ENCODE measurements at regions not wholly inside any gene's neighbourhood (a gene's known extent, or its start where the extent isn't known, plus 50 kb on each side); places are given as distances from the start of the nearest gene placed in this dataset.
"Not testable (repeated sequence)": the region's sequence is repeated elsewhere in the genome, so short reads cannot be mapped to it uniquely, and the experiment has no call there.

DNA sequence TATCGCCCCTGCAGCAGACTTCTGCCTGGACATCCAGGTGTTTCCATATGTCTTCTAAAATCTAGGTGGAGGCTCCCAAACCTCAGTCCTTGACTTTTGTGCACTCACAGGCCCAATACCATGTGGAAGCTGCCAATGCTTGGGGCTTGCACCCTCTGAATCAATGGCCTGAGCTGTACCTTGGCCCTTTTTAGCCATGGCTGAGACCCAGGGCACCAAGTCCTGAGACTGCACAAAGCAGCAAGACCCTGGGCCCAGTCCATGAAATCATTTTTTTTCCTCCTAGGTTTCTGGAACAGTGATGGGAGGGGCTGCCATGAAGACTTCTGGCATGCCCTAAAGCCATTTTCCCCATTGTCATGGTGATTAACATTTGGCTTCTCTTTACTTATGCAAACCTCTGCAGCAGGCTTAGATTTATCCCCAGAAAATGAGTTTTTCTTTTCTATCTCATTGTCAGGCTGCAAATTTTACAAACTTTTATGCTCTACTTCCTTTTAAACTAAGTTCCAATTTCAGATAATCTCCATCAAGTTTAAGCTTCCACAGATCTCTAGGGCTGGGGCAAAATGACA, 1445.8 kb upstream of the FLRT2 start:
- DNase-seq (ENCODE audit: low read depth): no peak

DNA sequence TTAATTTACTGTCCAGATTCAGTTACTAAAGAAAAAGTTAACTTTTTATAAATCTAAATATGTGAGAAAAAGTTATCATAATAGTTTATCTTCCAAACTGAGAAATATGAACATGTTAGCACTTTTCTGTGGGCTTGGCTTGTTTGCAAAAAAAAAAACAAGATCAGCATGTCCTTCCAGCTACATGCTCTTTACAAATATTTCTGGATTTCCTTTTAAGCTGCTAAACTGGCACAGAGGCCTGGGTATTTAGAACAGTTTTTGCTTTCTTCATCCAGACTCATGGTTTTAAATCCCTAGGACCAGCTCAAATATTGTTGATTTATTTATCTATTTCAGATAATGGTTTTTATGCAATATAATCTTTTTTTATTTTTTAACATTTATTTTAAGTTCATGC, 1444.5 kb upstream of the FLRT2 start:
- no peak for DNase-seq (ENCODE audit: low read depth)

DNA sequence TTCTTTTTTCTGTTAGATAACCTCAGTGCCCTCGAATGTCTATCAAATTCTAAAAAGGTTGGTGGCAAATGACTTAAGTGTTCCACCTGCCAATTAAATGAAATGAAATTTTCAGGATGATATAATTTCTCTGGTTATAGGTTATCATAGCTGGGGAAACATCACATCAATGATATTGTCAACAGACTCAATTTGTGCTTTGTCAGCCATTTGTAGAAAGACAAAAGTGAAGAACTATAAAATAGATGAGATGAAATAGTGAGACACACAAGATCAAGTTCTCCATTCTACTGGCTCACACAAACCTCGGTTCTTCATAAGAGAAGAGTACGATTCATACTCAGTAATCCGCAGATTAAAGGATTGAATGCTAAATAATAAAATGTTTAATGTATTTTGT, 1443.2 kb upstream of the FLRT2 start:
- no peak for DNase-seq (ENCODE audit: low read depth)

DNA sequence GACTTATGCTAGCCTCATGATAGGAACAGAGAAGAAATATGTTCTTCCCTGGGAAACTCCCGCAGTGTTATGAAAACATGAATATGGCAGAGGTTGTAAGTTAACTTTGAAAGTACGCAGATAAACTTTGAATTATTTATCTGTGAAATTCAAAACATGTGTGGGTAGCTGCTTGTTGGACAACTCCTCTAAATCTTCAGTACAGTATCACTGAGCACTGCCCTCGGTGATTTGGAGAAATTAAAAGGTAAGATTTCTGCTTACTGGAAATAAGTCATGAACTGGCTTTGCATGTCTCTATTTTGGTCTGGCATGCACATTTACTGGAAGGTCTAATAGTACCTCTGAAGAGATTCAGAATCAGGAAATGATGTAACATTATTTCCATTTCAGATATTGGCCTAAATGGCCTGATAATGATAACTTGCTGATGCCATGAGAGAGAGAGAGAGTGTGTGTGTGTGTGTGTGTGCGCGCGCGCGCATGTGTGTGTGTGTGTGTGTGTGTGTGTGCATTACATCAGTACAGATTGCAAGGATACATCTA, 1441.9 kb upstream of the FLRT2 start:
- no peak for DNase-seq (ENCODE audit: low read depth)

- DNase-seq (ENCODE audit: low read depth): no peak
These were observed 1439.1 kb upstream of the FLRT2 start for GRCh38 chr14:84090837-84091236.

- no peak for DNase-seq (ENCODE audit: low read depth)
These were observed 1434.3 kb upstream of the FLRT2 start for GRCh38 chr14:84095681-84096080.

GRCh38 chr14:84098261-84098660, 1431.7 kb upstream of the FLRT2 start:
- no peak for DNase-seq (ENCODE audit: low read depth)

- DNase-seq (ENCODE audit: low read depth): not testable (repeated sequence)
These were observed 1430.4 kb upstream of the FLRT2 start for GRCh38 chr14:84099560-84099959.

- DNase-seq (ENCODE audit: low read depth): no peak
These were observed 1422.1 kb upstream of the FLRT2 start for GRCh38 chr14:84107835-84108343.

DNA sequence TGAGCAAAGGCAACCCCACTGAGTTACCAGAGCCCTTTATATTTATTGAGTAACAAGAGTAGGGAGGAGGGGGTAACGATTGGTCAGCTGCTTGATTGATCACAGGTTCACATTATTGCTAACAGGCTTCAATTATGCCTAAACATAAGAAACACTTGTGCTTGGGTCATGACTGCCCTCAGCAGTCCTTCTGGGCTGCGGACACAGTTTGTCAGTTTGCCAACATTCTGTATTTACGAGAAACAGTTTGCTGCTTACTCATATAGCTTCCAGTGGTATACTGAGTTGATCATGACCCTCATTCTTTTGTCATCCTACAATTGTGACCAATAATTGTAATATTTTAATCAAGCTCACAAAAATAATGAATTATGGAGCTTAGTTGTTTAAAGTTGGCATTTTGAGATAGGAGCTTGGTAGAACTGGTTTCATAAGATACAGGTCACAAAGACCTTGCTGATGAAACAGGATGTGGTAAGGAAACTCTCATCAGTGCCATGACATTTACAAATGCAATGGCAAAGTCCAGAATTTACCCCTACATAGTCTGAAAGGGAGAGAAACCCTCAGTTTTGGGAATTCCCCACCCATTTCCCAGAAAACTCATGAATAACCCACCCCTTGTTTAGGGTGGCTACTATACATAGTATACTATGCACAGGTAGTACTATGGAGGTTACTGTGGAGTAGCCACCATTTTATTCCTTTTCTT, 1421.0 kb upstream of the FLRT2 start:
- DNase-seq (ENCODE audit: low read depth): no peak

DNA sequence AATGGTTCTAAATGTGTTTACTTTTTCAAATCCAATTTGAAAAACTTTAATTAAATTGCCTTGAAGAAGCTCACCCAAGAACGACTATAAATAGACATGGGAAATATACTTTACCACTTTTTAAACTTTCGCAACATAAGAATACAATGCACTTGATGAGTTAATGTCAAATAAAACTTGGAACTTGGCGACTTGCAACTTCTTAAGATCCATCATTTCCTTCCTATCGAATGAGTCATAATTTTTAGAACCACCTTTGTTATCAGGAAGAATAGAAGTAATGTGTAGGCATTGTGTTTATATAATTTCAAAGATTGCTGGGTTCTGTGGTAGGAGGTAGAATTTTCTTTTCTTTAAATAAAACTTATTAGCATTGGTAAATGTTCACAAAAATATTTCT, 1417.4 kb upstream of the FLRT2 start:
- no peak for DNase-seq (ENCODE audit: low read depth)

- DNase-seq (ENCODE audit: low read depth): no peak
These were observed 1404.3 kb upstream of the FLRT2 start for GRCh38 chr14:84125676-84126075.

GRCh38 chr14:84127495-84127894, 1402.4 kb upstream of the FLRT2 start:
- no peak for DNase-seq (ENCODE audit: low read depth)

- no peak for DNase-seq (ENCODE audit: low read depth)
These were observed 1401.9 kb upstream of the FLRT2 start for GRCh38 chr14:84128050-84128449.

DNA sequence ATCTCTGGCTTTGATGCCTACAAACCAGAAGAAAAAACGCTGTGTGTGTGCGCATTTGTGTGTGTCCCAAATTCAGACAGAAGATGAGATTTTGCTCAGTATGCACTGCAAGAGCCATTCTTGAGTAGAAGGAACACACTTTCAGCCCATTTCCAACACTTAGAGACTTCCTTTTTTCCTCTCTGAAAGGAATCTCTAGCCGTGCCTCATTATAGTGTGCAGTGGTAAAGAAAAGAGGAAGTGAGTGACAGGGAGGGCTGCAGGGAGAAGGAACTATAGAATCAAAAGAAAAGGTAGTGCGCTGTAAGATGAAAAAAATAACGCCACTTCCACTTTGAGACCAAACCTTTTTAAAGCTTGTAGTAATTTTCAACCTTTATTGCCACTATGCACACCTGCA, 1400.9 kb upstream of the FLRT2 start:
- no peak for DNase-seq (ENCODE audit: low read depth)

DNA sequence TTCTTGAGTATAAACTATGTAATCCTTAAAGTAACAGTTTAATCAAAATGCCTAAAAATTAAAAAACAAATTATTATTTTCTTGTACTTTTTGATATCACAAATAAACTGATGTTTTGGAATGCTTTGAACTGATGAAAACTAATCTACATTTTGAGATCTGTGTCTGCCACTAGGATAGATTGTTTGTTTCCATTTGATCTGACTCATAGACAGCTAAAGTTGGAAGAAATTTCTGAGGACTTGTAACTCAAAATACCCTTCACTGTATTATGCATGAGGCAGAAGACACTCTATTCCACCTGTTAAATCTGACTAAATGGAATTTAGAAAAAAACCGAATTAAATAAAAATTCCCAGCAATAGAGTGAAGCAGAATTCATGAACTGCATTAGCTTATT, 1400.0 kb upstream of the FLRT2 start:
- no peak for DNase-seq (ENCODE audit: low read depth)

DNA sequence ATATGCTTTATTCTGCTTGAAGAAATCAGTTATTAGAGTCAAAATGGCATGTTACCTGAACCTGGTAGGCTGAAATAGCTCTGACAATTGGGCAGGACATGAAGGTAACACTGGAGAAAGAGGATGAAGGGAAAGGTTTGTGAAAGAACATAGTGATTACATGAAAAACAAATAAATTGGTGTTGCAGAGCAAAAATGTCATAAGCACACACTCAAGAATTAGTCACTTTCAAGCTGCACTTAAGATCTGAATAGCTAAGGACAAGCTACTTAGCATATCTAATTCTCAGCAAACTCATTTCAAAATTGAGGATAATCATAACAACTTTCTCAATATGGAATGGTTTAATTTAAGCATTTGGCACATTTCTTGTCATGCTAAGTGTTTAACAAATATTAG, 1398.0 kb upstream of the FLRT2 start:
- DNase-seq (ENCODE audit: low read depth): no peak

DNA sequence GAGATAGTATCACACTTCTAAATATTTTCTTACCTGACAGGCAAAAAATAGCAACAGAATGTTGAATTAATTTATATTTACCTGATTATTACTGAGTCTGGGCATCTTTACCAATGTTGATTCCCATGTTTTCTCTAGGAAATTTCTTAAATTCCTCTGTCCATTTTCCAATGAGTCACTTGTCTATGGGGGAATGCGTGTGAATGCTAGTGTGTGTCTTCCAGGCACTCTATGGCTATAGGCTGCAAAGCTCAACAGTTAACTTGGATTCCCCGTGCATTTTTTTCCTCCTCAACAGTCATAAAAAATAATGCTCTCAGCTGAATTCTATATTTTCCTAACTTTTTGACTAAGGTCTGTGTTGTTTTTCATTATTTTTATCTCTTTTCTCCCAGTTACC, 1385.8 kb upstream of the FLRT2 start:
- no peak for DNase-seq (ENCODE audit: low read depth)

DNA sequence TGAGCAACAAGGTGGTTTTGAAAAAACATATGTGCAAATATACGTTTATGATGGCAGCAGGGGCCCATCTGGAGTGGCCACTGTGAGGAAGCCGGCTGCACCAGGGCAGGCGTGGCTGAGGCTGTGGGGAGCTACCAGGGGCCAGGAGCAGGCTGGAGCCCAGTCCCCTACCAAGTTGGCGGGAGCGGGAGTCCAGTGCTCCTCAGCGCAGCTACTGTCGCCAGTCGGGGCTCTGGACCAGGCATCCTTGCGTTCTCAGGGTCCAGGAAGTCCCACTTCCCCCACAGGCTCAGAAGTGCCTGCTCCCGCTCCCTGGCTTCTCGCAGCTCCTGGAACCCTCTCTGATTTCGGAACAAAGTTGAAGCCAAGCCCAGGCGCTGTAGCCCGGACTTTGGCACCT, 1377.5 kb upstream of the FLRT2 start:
- no peak for DNase-seq (ENCODE audit: low read depth)

DNA sequence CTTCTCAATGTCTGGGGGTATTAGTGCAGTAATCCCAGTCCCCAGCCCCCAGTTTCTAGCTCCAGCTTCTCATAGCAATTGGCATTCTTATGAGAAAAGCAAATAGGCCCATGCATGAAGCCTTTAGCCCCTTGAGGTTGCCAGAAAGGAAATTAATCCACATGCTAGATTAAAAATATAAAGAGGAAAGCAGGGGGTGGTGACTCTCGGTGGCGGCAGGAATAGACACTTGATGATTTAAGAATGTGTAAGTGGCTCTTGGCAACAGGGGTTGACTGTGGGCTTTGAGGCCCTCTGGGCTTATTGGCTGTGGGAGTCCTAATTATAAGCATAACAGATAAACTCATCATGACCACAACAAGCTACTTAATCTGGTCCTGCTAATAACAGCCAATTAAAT, 1367.3 kb upstream of the FLRT2 start:
- no peak for DNase-seq (ENCODE audit: low read depth)

GRCh38 chr14:84167026-84167425, 1362.9 kb upstream of the FLRT2 start:
- no peak for DNase-seq (ENCODE audit: low read depth)

DNA sequence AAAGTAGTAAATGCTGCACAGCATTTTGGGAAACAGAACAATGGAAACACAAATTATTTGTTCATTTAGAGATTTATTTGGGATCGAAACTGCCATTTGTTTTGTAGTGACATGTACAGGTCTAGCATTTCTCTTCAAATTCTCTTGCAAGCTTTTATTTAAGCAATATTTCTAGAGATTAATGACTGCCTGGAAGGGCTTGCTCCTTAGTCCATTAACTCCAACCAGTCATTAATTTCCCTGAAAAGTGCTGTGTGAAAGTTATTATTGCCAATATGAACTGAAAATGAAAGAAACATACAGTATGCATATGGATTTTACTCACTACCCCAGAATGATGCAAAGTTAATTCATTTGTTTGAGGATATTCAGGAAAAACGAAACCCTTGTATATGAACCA, 1349.6 kb upstream of the FLRT2 start:
- no peak for DNase-seq (ENCODE audit: low read depth)

- no peak for DNase-seq (ENCODE audit: low read depth)
These were observed 1348.9 kb upstream of the FLRT2 start for GRCh38 chr14:84181072-84181471.

DNA sequence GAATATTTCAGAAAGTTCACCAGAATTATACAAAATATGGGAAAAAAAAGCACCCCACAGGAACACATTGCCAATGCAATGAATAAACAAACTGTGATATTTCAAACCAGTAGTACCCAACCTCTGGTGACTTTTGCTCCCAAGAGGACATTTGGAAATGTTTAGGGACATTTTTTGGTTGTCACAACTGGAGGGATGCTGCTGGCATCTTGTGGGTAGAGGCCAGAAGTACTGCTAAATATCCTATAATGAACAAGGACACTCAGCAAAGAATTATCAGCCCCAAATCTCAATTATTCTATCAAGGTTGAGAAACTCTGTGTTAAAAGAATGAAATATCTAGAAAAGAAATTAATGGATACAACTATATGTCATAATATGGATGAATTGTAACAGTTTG, 1334.4 kb upstream of the FLRT2 start:
- no peak for DNase-seq (ENCODE audit: low read depth)
